ENCODE measurements at regions not wholly inside any gene's neighbourhood (a gene's known extent, or its start where the extent isn't known, plus 50 kb on each side); places are given as distances from the start of the nearest gene placed in this dataset.

GRCh38 chr16:6932871-6933385 is 399.7 kb upstream of the RBFOX1 start:
- Mint-ChIP-seq H3K4me3 (no peak overlapping the region), H3K36me3 (ENCODE audit: low read depth) (no peaks in the 10 kb centered on the region), H3K27ac (no peak overlapping the region), H3K4me1 (ENCODE audit: low read depth) (no peaks in the 10 kb centered on the region), H3K27me3 (no peaks in the 10 kb centered on the region), H3K9me3 (peaks cover 26% of the 10 kb centered on the region)
- DNase-seq: no peak

GRCh38 chr16:6929868-6930267 is 402.8 kb upstream of the RBFOX1 start:
- H3K27ac Mint-ChIP-seq: no peak overlapping the region
- no peaks in the 10 kb centered on the region for H3K4me1 Mint-ChIP-seq (ENCODE audit: low read depth)
- H3K9me3 Mint-ChIP-seq: peaks cover 18% of the 10 kb centered on the region
- H3K36me3 Mint-ChIP-seq (ENCODE audit: low read depth): no peaks in the 10 kb centered on the region
- no peak overlapping the region for H3K4me3 Mint-ChIP-seq
- no peaks in the 10 kb centered on the region for H3K27me3 Mint-ChIP-seq
- DNase-seq: no peak

GRCh38 chr16:6926762-6927161 is 405.9 kb upstream of the RBFOX1 start:
- Mint-ChIP-seq H3K27me3 (no peaks in the 10 kb centered on the region), H3K9me3 (peaks cover 13% of the 10 kb centered on the region), H3K4me1 (ENCODE audit: low read depth) (no peaks in the 10 kb centered on the region), H3K27ac (no peak overlapping the region), H3K4me3 (no peak overlapping the region), H3K36me3 (ENCODE audit: low read depth) (no peaks in the 10 kb centered on the region)
- no peak for DNase-seq

- DNase-seq: no peak
- H3K27me3 Mint-ChIP-seq: no peaks in the 10 kb centered on the region
- no peaks in the 10 kb centered on the region for H3K4me1 Mint-ChIP-seq (ENCODE audit: low read depth)
- no peak overlapping the region for H3K27ac Mint-ChIP-seq
- peaks cover 15% of the 10 kb centered on the region for H3K9me3 Mint-ChIP-seq
- no peaks in the 10 kb centered on the region for H3K36me3 Mint-ChIP-seq (ENCODE audit: low read depth)
- H3K4me3 Mint-ChIP-seq: no peak overlapping the region
Measured at GRCh38 chr16:6926341-6926740, 406.3 kb upstream of the RBFOX1 start.

- H3K9me3 Mint-ChIP-seq: peaks cover 17% of the 10 kb centered on the region
- H3K36me3 Mint-ChIP-seq (ENCODE audit: low read depth): no peaks in the 10 kb centered on the region
- H3K27me3 Mint-ChIP-seq: no peaks in the 10 kb centered on the region
- no peak for DNase-seq
- H3K4me1 Mint-ChIP-seq (ENCODE audit: low read depth): no peaks in the 10 kb centered on the region
- no peak overlapping the region for H3K4me3 Mint-ChIP-seq
- H3K27ac Mint-ChIP-seq: no peak overlapping the region
Measured at GRCh38 chr16:6918646-6919045, 414.0 kb upstream of the RBFOX1 start.

GRCh38 chr16:6916946-6917345 is 415.7 kb upstream of the RBFOX1 start:
- H3K4me3 Mint-ChIP-seq: no peak overlapping the region
- H3K27me3 Mint-ChIP-seq: no peaks in the 10 kb centered on the region
- H3K9me3 Mint-ChIP-seq: peaks cover 17% of the 10 kb centered on the region
- H3K4me1 Mint-ChIP-seq (ENCODE audit: low read depth): no peaks in the 10 kb centered on the region
- H3K27ac Mint-ChIP-seq: no peak overlapping the region
- no peak for DNase-seq
- no peaks in the 10 kb centered on the region for H3K36me3 Mint-ChIP-seq (ENCODE audit: low read depth)

- Mint-ChIP-seq H3K4me3 (no peak overlapping the region), H3K4me1 (ENCODE audit: low read depth) (no peaks in the 10 kb centered on the region), H3K9me3 (peaks cover 7% of the 10 kb centered on the region), H3K36me3 (ENCODE audit: low read depth) (no peaks in the 10 kb centered on the region), H3K27me3 (no peaks in the 10 kb centered on the region), H3K27ac (no peak overlapping the region)
- DNase-seq: no peak
Measured at GRCh38 chr16:6913566-6913965, 419.1 kb upstream of the RBFOX1 start.

- H3K9me3 Mint-ChIP-seq: peaks cover 15% of the 10 kb centered on the region
- H3K4me1 Mint-ChIP-seq (ENCODE audit: low read depth): no peaks in the 10 kb centered on the region
- no peak overlapping the region for H3K27ac Mint-ChIP-seq
- no peaks in the 10 kb centered on the region for H3K36me3 Mint-ChIP-seq (ENCODE audit: low read depth)
- no peak overlapping the region for H3K4me3 Mint-ChIP-seq
- no peaks in the 10 kb centered on the region for H3K27me3 Mint-ChIP-seq
- no peak for DNase-seq
Measured at GRCh38 chr16:6910301-6910700, 422.3 kb upstream of the RBFOX1 start.

GRCh38 chr16:6905601-6906000 is 427.0 kb upstream of the RBFOX1 start:
- H3K4me3 Mint-ChIP-seq: no peak overlapping the region
- H3K9me3 Mint-ChIP-seq: peaks cover 15% of the 10 kb centered on the region
- H3K36me3 Mint-ChIP-seq (ENCODE audit: low read depth): no peaks in the 10 kb centered on the region
- no peaks in the 10 kb centered on the region for H3K27me3 Mint-ChIP-seq
- no peaks in the 10 kb centered on the region for H3K4me1 Mint-ChIP-seq (ENCODE audit: low read depth)
- DNase-seq: no peak
- no peak overlapping the region for H3K27ac Mint-ChIP-seq

- H3K9me3 Mint-ChIP-seq: peaks cover 28% of the 10 kb centered on the region
- no peak for DNase-seq
- no peaks in the 10 kb centered on the region for H3K4me1 Mint-ChIP-seq (ENCODE audit: low read depth)
- no peaks in the 10 kb centered on the region for H3K27me3 Mint-ChIP-seq
- no peak overlapping the region for H3K27ac Mint-ChIP-seq
- H3K4me3 Mint-ChIP-seq: no peak overlapping the region
- no peaks in the 10 kb centered on the region for H3K36me3 Mint-ChIP-seq (ENCODE audit: low read depth)
Measured at GRCh38 chr16:6903671-6904070, 429.0 kb upstream of the RBFOX1 start.

- Mint-ChIP-seq H3K4me1 (ENCODE audit: low read depth) (no peaks in the 10 kb centered on the region), H3K27me3 (no peaks in the 10 kb centered on the region), H3K36me3 (ENCODE audit: low read depth) (no peaks in the 10 kb centered on the region), H3K9me3 (peaks cover 16% of the 10 kb centered on the region), H3K4me3 (no peak overlapping the region), H3K27ac (no peak overlapping the region)
- no peak for DNase-seq
Measured at GRCh38 chr16:6898896-6899295, 433.7 kb upstream of the RBFOX1 start.

GRCh38 chr16:6897876-6898485 is 434.7 kb upstream of the RBFOX1 start:
- Mint-ChIP-seq H3K4me3 (no peak overlapping the region), H3K4me1 (ENCODE audit: low read depth) (no peaks in the 10 kb centered on the region), H3K27me3 (no peaks in the 10 kb centered on the region)

GRCh38 chr16:6892966-6893365 is 439.7 kb upstream of the RBFOX1 start:
- peaks cover 6% of the 10 kb centered on the region for H3K9me3 Mint-ChIP-seq
- H3K27me3 Mint-ChIP-seq: no peaks in the 10 kb centered on the region
- DNase-seq: no peak
- no peak overlapping the region for H3K27ac Mint-ChIP-seq
- H3K4me3 Mint-ChIP-seq: no peak overlapping the region
- H3K36me3 Mint-ChIP-seq (ENCODE audit: low read depth): no peaks in the 10 kb centered on the region
- no peaks in the 10 kb centered on the region for H3K4me1 Mint-ChIP-seq (ENCODE audit: low read depth)

More at GRCh38 chr16:6897876-6898485, 434.7 kb upstream of the RBFOX1 start:
- no peak overlapping the region for H3K27ac Mint-ChIP-seq
- H3K9me3 Mint-ChIP-seq: peaks cover 16% of the 10 kb centered on the region
- DNase-seq: no peak
- no peaks in the 10 kb centered on the region for H3K36me3 Mint-ChIP-seq (ENCODE audit: low read depth)

- H3K27ac Mint-ChIP-seq: no peak overlapping the region
- no peaks in the 10 kb centered on the region for H3K36me3 Mint-ChIP-seq (ENCODE audit: low read depth)
- no peak overlapping the region for H3K4me3 Mint-ChIP-seq
- no peaks in the 10 kb centered on the region for H3K4me1 Mint-ChIP-seq (ENCODE audit: low read depth)
- DNase-seq: no peak
- no peaks in the 10 kb centered on the region for H3K27me3 Mint-ChIP-seq
- H3K9me3 Mint-ChIP-seq: peaks cover 9% of the 10 kb centered on the region
Measured at GRCh38 chr16:6891496-6891895, 441.1 kb upstream of the RBFOX1 start.

- H3K27ac Mint-ChIP-seq: no peak overlapping the region
- no peaks in the 10 kb centered on the region for H3K27me3 Mint-ChIP-seq
- DNase-seq: no peak
- no peak overlapping the region for H3K4me3 Mint-ChIP-seq
- H3K9me3 Mint-ChIP-seq: peaks cover 12% of the 10 kb centered on the region
- H3K36me3 Mint-ChIP-seq (ENCODE audit: low read depth): no peaks in the 10 kb centered on the region
- no peaks in the 10 kb centered on the region for H3K4me1 Mint-ChIP-seq (ENCODE audit: low read depth)
Measured at GRCh38 chr16:6888531-6888930, 444.1 kb upstream of the RBFOX1 start.

- Mint-ChIP-seq H3K9me3 (peaks cover 7% of the 10 kb centered on the region), H3K4me3 (no peak overlapping the region), H3K36me3 (ENCODE audit: low read depth) (no peaks in the 10 kb centered on the region), H3K4me1 (ENCODE audit: low read depth) (no peaks in the 10 kb centered on the region), H3K27ac (no peak overlapping the region), H3K27me3 (no peaks in the 10 kb centered on the region)
- DNase-seq: no peak
Measured at GRCh38 chr16:6884002-6884401, 448.6 kb upstream of the RBFOX1 start.

Measured in activated T-cell treated with anti-CD3 and anti-CD28 coated beads, Interleukin-2, amount 50 U/mL, for 24 hours (primary cell).